ENCODE measurements at regions not wholly inside any gene's neighbourhood (a gene's known extent, or its start where the extent isn't known, plus 50 kb on each side); places are given as distances from the start of the nearest gene placed in this dataset.

DNA sequence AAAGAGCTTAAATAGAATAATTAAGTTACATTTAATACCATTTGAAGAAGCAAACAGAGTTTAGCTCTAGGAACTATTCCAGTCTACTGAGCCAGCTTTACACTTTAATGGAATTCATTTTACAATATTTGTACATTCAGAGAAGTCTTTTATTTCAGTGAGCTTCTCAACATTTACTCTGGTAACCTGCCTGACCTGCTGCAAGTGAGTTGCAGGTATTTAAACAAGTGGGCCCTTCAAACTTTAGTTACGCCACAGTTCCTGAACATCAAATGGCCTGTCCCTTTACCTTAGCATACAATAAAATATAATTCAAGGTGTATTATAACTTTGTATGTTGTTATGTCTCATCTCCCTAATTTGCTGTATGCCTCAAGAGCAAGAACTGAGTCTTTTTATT lies 121.6 kb upstream of the SEMA3C start:
- TF ChIP-seq POLR2A (IDR thresholded peaks at IDR 0.05; ENCODE audit: low read depth, low read length) (no peak), GATA2 (IDR thresholded peaks at IDR 0.05; ENCODE audit: insufficient read depth, insufficient read length, low read depth, low read length) (no peak), JUN (IDR thresholded peaks at IDR 0.05; ENCODE audit: borderline replicate concordance, insufficient read depth, insufficient read length, low read depth) (no peak), POLR2AphosphoS5 (IDR thresholded peaks at IDR 0.05; ENCODE audit: insufficient read depth, low read depth, low read length) (no peak), MYC (IDR thresholded peaks at IDR 0.05; ENCODE audit: low read depth, low read length) (no peak), FOS (IDR thresholded peaks at IDR 0.05; ENCODE audit: borderline replicate concordance, insufficient read depth, low read length) (no peak), EZH2 (IDR thresholded peaks at IDR 0.05; ENCODE audit: borderline replicate concordance, low read depth, low read length, severe bottlenecking) (no peak)
- TF ChIP-seq, protein P1, sequence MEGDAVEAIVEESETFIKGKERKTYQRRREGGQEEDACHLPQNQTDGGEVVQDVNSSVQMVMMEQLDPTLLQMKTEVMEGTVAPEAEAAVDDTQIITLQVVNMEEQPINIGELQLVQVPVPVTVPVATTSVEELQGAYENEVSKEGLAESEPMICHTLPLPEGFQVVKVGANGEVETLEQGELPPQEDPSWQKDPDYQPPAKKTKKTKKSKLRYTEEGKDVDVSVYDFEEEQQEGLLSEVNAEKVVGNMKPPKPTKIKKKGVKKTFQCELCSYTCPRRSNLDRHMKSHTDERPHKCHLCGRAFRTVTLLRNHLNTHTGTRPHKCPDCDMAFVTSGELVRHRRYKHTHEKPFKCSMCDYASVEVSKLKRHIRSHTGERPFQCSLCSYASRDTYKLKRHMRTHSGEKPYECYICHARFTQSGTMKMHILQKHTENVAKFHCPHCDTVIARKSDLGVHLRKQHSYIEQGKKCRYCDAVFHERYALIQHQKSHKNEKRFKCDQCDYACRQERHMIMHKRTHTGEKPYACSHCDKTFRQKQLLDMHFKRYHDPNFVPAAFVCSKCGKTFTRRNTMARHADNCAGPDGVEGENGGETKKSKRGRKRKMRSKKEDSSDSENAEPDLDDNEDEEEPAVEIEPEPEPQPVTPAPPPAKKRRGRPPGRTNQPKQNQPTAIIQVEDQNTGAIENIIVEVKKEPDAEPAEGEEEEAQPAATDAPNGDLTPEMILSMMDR (IDR thresholded peaks at IDR 0.05; ENCODE audit: extremely low read depth in 1 of 2, insufficient read depth in 1 of 2, low read depth in 1 of 2, low read length in 2 of 2) = no peak
- TF ChIP-seq, protein P2, sequence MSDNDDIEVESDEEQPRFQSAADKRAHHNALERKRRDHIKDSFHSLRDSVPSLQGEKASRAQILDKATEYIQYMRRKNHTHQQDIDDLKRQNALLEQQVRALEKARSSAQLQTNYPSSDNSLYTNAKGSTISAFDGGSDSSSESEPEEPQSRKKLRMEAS (IDR thresholded peaks at IDR 0.05; ENCODE audit: insufficient read depth, insufficient read length) = no peak
- ChIA-PET CTCF (no interaction called here), POLR2A (no interaction called here)
- DNase-seq (ENCODE audit: low read depth, low spot score) = no peak
- Histone ChIP-seq H3K27me3 (ENCODE audit: control insufficient read depth in 2 of 2, insufficient read depth in 2 of 2, low read length in 2 of 2) (no peaks in the 10 kb centered on the region), H3K4me1 (ENCODE audit: control insufficient read depth, extremely low read depth, insufficient read depth, low read length) (no peaks in the 10 kb centered on the region), H3K36me3 (ENCODE audit: control insufficient read depth in 2 of 2, extremely low read depth in 1 of 2, insufficient read depth in 2 of 2, low read length in 2 of 2) (no peaks in the 10 kb centered on the region), H3K4me3 (replicated peaks in 1 of 3; ENCODE audit: insufficient read depth in 1 of 3, low read depth in 1 of 3, low read length in 3 of 3) (no peak overlapping the region), H3K9me3 (replicated peaks; ENCODE audit: control insufficient read depth, insufficient read depth, low read length) (no peaks in the 10 kb centered on the region), H3K9ac (replicated peaks; ENCODE audit: extremely low read depth, insufficient read depth, low read length) (no peak overlapping the region), H3K27ac (ENCODE audit: insufficient read depth, low read depth, low read length) (no peak overlapping the region), H2AFZ (ENCODE audit: low read depth, low read length) (no peak overlapping the region), H3K79me2 (ENCODE audit: control insufficient read depth, insufficient read depth, low read length) (no peaks in the 10 kb centered on the region), H3K9me1 (replicated peaks; ENCODE audit: control insufficient read depth, extremely low read depth, insufficient read depth, low read length) (no peaks in the 10 kb centered on the region), H3K4me2 (ENCODE audit: insufficient read depth, low read length) (no peak overlapping the region), H4K20me1 (replicated peaks; ENCODE audit: control insufficient read depth, extremely low read depth, insufficient read depth, low read length) (no peaks in the 10 kb centered on the region)
- BruUV-seq (replicated peaks) = no TSS peak
- intact Hi-C loops (cut with micrococcal nuclease) (no loop called here), dilution Hi-C loops (cut with MboI; ENCODE audit: extremely low pct_ligation_motif_present, low sequenced_read_pairs) (no loop called here)
- no peak for FAIRE-seq
